DMS114 treated with DMSO at 0.1 percent for 48 hours (cell line): ENCODE measurements at regions not wholly inside any gene's neighbourhood (a gene's known extent, or its start where the extent isn't known, plus 50 kb on each side); places are given as distances from the start of the nearest gene placed in this dataset.
"Not testable (repeated sequence)": the region's sequence is repeated elsewhere in the genome, so short reads cannot be mapped to it uniquely, and the experiment has no call there.

Experiments
- DNase-seq: peaks from one replicate; lab custom pipeline; 2025; ENCODE audit not compliant: unreplicated experiment; lab: John Stamatoyannopoulos, UW

DNA sequence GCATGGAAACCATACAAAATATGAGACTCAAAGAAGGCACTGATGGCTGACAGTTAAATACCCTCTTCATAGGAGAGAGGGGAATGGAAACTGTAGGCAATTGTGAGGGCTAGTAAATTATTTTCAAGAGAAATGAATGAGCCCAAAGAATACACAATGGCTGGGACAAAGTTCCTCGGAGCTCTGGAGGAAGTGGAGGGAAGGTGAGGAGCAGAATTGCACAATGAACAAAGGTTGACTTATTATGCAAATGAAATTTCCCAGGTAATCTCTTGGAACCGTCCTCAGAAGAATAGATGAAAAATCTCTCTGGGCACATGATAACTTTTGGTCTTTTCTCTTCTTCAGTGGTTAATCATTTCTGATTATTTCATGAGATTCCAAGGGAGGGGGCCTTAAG lies 202.6 kb upstream of the VCX start:
- DNase-seq, result no peak

DNA sequence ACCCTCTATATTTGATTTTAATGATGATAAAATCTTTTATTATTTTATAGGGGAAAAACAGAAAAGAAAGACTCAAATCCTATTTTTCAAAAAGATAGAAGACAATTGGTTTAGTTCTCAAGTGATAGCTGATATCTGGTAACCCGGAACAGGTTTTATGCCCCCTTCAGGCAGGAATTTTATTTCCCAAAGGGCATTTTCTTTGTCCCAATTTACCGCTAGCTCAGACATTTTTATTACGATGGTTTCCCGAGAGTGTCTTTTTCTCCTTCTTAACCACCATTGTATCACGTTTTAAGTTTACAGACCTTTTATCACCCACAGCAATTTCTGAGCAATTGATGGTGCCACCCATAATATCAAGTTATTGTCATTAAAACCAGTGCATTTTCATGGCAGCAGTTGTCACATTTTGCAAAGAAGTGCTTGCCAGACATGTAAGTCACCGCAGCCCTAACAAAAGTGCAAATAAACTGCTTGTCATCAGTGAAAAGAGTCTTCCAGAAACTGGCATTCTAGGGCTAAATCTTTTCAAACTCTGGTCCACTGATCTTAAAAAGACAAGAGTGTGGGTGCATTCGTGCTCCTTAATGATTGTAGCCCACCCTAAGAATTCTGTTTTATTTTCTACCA lies 204.8 kb upstream of the VCX start:
- no peak for DNase-seq

DNA sequence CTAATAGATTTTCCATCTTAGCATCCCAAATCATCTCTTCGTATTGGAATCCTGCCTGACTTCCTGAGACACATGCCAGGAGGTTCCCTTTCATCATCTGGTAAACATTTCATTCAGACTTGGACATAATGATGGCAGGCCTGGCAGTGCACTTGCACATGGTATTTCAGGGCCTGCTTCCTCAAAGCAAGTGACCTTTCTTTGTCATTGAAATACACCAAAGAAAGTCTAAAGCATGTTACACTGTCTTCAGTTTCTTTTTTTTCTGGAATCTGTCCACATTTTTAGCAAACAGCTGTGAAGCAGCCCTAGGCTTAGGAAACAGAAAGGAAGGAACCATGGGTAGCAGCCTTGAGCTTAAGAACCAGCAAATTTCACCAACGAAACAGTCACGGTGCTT lies 205.9 kb upstream of the VCX start:
- no peak for DNase-seq

DNA sequence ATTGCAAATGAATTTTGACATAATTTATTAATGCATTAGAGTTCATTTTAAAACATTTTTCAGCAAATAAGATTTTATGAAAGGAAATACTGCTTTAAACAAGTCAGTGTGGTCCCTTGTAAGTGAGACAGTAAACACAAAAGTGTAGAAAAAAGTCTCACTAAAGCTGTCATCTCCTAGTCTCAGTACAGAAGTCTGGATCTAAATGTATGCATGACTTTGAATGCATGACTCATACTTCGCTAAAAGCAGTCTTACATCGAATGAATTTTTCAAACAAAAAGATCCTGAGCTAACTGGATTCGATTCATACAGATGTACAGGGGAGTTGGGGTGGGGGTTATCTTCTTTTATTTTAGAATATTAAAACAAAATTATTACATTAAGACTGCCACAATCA lies 207.4 kb upstream of the VCX start:
- no peak for DNase-seq

DNA sequence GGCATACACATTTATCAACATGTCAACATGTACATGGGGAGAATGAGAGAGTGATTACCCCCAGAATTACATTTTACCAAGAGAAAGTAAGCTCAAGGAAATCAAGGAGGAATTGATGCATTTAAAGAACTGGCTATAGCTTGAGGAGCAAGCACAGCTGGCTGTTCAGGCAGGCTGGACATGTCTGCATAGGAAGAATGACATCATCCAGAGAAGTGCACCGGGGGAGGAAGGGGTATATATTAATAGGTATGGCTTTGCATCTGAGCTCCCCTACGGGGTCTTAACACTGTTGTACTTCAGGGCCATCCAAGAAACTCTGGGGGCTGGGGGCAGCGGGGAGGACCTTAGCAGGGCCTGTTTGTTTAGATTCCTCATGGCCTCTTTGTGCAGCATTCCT lies 222.4 kb upstream of the VCX start:
- DNase-seq, result no peak

DNA sequence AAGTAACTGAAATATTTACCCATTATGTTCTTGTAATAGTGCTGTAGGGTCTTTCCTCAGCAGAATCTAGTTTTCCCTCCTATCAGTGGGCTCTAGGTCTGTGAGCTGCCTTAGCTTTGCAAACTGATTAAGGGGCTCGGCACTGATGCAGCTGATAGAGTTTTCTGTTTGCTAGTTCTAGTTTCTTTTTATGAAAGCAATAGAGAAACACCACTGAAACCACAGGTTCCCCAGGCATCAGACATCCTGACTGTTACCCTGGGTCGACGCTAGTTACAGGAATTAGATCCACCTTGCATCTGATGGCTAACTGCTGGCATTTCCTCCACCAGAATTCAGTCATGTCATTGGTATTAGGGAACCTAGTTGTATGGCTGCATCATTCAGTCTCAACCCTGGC lies 225.0 kb upstream of the VCX start:
- DNase-seq, result no peak

DNA sequence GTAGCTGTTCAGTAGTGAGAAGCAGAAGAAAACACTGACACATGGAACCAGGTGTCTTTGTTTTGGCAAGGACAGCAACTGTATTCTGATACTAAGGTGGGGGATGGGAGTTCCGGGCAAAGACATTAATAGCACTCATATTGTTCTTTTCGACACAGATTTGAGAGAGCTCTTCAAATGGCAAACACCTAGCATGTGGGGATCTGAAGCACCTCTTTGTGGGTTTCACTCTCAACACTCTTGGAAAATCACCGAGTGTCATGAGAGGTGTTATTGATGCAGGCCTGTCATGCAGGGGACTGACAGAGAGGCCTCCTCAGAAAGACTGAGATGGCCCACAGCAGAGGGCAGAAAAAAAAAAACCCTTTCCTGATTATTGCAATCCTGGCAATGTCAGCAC lies 228.4 kb upstream of the VCX start:
- no peak for DNase-seq

DNA sequence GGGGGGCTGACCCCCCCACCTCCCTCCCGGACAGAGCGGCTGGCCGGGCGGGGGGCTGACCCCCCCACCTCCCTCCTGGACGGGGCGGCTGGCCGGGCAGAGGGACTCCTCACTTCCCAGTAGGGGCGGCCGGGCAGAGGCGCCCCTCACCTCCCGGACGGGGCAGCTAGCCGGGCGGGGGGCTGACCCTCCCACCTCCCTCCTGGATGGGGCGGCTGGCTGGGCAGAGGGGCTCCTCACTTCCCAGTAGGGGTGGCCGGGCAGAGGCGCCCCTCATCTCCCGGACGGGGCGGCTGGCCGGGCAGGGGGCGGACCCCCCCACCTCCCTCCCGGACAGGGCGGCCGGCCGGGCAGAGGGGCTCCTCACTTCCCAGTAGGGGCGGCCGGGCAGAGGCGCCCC lies 234.3 kb upstream of the VCX start:
- DNase-seq, result not testable (repeated sequence)

DNA sequence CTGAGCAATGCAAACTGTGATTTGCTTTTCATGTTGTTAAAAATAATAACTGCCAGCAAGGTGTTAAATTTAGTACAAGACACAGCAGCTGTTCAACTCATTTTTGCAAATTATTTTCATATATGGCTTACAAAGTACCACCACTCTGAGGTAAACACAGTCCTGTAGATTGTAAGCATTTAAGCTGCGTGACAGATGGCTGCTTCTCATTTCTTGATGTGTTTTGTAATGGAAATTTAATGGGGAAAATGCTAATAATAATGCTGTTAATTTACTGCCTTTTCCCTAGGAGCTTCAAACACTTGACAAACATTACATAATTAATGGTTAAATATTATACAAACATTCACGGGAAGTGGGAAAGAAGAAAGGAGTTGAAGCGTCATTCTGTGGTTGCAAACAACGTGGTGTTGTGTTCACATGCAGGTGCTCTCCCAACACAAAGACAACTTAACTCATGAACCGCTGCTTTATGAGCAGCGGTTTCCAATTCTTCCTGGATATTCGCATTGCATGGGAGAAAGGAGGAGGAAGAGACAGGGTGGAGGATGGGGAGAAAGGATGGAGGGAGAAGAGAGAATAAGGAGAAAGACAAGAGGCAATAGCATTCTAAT lies 236.8 kb upstream of the VCX start:
- DNase-seq, result no peak

DNA sequence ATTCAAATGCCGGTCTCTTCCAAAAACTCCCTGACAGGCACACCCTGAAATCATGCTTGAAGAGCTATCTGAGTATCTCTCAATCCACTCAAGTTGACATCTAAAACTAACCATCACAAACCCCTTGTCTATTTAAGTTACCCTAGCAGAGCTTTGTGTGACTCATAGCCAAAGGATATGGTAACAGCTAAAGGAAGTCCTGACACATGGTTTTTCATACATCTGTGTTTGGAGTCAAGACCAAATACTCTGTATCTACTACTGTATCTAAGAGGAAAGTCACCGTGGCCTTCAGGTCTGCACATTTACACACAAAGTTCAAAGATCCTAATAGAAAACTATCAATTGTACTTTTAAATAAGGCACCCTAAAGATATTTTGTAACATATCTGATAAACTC lies 239.6 kb upstream of the VCX start:
- DNase-seq, result no peak

DNA sequence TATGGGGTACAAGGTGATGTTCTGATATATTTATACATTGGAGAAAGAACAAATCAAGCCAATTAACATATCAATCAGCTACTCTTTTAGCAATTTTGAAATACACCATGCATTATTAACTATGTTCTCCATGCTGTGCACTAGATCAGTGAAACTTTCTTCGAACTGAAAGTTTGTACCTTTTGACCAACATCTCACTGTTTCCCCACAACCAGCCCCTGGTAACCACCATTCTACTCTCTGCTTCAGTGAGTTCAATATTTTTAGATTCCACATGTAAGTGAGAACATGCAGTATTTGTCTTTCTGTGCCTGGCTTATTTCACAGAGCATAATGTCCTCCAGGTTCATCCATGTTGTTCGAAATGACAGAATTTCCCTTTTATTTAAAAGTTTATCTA lies 246.1 kb upstream of the VCX start:
- no peak for DNase-seq

DNA sequence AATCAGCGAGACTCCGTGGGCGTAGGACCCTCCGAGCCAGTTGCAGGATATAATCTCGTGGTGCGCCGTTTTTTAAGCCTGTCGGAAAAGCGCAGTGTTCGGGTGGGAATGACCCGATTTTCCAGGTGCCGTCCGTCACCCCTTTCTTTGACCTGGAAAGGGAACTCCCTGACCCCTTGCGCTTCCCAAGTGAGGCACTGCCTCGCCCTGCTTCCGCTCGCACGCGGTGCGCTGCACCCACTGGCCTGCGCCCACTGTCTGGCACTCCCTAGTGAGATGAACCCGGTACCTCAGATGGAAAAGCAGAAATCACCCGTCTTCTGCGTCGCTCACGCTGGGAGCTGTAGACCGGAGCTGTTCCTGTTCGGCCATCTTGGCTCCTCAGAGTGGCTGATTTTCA lies 249.6 kb upstream of the VCX start:
- not testable (repeated sequence) for DNase-seq

DNA sequence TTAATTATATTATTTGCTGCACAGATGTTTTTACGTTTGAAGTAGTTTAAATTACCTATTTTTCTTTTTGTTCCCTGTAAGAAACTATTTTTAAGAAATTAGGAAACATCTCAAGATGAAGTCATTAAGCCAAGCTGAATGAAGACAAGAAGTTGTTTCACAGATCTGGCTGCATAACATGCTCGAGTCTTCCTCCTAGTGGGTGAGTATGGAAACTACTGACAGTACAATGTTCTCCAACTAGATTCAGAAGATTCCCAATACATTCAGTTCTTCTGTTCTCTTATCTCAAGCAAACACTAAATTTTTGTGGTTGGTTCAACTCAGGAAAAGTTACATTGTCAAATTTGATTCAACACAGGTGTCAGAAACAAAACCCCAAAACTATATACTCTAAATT lies 256.8 kb upstream of the VCX start:
- no peak for DNase-seq

DNA sequence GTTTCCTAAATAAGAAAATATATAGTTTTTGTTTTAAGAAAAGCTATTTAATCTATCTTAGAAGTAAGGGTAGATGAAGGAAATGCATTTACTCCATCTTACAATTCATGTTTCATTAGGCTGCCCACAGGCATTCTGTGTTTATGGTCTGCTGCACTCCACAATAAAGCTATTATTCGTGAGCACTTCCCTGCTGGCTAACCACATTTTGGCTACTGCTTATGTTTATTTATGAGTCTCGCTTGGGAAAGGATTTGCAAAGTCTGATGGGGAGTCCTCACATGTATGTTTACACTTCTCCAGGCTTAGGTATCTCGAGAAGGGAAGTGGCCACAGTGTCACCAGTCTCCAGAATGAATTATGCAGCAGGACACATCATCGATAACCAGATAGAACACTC lies 260.8 kb upstream of the VCX start:
- DNase-seq, result no peak

DNA sequence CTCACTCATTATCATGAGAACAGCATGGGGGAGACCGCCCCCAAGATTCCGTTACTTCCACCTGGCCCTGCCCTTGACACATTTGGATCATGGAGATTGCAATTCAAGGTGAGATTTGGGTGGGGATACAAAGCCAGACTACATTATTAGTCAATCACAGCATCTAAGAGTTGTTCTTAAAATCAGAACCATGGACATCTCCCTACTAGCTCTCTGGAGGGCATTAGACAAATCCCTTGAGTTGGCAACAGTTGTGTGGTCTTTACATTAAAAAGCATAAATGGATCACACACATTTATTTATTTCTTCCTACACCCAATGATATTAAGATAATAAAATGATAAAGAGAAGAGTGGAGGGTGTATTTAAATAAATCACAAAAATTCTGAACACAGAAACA lies 262.8 kb upstream of the VCX start:
- DNase-seq, result no peak

DNA sequence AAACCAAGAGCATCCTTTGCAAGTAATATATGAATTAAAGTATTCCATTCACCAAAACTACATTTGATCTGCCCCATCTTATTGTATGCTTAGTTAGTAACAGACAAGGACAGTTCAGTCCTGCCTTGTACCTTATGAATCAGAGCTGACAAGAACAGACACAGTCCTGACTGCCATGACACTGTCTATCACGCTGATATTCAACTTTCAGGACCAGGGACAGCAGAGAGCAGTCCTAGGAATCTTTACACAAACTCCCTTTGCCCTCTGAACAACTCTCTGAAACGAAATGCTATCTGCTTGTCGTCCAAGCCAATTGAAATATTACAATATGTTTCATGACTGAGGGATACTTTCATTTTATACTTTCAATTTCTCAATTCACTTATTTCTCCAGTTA lies 268.6 kb upstream of the VCX start:
- no peak for DNase-seq

DNA sequence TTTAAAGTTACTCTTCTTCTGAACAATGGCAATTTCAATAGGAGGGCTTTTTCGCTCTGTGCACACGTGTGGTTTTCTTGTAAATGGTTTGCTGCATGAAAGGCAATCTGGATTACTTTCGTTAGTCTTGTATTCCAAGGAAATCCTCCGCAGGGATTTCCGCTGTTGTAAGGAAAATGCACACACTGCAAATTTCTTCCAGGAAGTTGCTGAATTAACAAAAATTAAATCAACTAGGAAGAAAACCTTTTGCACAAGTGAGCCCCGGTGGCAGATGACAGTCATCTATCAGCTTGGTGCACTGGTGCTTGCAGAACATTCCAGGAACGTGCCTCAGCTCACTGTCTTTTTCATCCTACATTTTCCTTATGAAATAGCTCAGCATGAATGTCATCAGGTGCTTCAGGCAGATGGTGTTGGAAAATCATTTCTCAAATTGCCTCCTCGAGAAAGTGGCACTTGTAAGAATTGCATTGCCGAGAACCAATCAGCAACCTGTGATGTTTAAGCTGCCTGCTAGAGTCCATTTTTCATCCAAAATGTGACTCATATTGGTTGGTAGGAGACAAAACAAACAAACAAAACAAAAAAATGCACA lies 272.4 kb upstream of the VCX start:
- DNase-seq, result no peak

DNA sequence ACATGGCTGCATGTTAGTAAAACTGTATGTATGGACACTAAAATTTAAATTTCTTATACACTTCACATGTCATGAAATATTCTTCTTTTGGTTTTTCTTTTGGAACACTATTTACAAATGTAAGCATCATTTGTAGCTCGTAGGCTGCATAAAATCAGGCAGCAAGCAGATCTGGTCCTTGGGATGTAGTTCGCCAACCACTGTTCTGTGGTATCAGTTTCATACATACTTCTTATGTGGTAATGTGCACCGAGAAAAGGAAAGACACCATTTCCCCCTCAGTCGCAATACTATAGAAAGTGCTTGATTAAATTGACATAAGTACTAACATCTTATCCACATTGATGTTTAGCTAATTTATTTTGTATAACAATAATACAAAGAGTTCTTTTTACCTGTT lies 274.4 kb upstream of the VCX start:
- DNase-seq, result no peak

DNA sequence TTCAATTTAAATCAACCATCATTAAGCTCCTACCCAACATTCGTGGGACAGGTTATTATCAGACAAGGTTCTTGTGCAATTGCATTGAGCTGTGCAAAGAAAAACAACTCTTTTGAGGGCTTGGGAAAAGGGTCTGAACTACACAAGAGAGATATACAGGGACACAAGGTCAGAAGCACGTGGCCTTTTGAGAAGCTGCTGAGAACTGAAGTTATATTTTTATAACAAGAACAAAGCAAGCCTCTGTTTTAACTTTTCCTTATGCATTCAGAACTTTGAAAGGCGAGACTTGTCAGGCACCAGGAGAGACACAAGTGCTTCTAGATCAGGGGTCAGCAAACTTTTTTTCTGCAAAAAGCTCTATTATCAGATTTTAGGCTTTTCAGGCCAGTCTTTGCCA lies 274.8 kb upstream of the VCX start:
- DNase-seq, result no peak

DNA sequence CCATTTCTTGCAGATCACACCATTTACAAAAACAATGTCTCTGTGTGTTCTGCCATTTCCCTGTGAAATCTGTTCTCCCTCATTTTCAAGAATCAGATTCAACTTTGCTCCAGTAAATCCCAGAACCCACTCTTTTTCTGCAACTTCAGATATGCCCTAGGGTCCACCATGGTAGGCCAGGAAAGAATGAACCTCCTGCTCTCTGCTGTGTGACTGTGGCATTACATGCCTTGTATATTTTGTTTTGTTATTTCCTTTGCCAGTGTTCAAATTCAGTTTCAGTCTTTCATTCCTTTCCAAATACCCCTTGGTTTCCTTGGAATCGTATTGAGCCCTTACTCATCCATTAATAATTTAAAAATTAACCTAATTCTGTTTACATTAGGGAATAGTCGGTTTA lies 290.2 kb upstream of the VCX start:
- peak; percentile 0 for DNase-seq

DNA sequence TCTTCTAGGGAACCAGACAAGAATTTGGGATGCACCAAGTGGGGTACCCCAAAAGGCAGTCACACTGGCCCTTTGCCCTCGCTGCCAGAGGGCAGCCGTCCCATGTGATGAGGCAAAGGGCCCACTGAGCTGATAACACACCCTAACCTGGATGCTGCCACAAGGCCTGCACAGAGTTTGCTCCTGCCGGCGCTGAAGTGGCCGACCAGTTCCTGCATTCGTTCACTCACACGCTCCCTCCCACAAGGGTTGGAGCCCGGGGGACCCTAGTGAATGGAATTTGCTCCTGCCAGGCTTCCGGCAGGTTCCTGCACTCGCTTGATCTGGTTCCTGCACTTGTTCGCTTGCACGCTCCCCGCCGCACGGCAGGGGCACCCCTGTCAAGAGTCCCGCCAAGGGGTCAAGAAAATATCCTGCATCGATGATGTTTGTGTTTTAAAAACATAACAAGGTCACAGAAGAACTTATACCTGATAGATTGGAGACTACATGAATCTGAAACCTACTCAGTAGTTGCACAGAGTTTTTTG lies 296.4 kb upstream of the VCX start:
- DNase-seq, result no peak

DNA sequence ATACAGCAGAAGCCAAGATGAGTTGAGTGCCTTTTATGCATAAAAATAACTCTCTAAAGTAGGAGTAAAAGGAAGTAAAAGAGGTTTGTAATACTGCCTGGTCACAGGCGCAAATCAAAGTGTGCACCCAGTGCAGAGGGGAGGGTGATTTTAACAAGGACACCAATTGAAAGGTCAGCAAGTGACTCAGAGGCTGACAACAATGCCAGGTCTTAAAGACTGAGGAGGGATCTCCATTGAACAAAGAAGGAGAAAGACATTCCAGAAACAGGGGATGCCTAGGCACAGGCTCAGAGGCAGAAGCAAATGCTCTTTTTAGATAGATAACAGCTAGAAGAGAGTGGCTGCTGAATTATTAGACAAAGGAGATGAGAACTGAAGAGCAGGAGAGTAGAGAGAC lies 297.4 kb upstream of the VCX start:
- no peak for DNase-seq
